T-helper 2 cell treated with Interferon-gamma antibody and Interleukin-4, amounts not matched to agents 100 ng/mL and 5 ng/mL, for 36 hours (primary cell): ENCODE measurements at regions not wholly inside any gene's neighbourhood (a gene's known extent, or its start where the extent isn't known, plus 50 kb on each side); places are given as distances from the start of the nearest gene placed in this dataset.
"Not testable (repeated sequence)": the region's sequence is repeated elsewhere in the genome, so short reads cannot be mapped to it uniquely, and the experiment has no call there.

ENCODE experiments used
- intact Hi-C: fragments of 100-400 bp; cut with micrococcal nuclease; formaldehyde crosslinking; loops from one replicate; pipeline ENCODE4 v1.15.1; 2023

DNA sequence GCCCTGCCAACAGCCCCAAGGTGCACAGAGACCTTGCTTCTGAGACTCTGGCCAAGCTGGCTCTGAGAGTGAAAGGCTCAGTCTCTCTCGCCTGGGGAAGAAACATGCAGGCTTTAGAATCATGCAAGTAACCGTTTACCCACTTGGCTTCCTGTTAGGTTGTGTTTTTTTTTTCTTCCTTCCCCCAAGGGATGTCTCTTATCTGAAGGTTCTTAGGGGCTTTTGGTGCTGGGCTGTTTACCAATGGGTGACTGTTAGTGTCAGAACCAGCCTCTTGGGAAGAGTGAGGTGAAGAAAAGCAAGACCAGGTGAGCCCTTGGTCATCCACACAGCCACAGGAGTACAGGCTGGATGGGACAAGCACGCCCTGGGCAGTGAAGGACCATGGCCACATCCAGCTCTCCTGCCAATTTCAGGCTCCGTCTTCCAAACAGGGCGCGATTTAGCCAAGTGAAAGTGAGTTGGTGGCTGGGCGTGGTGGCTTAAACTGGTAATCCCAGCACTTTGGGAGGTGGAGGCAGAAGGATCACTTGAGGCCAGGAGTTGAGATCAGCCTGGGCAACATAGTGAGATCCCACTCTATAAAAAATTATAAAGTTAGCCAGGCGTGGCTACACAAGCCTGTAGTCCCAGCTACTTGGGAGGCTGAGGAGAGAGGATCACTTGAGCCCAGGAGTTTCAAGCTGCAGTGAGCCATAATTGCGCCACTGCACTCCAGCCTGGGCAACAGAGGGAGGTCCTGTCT is 76.3 kb upstream of the CUX1 start:
- intact Hi-C loops = loop anchor here (5.0 kb wide), 1 partner anchor 54 kb away; no protein-coding TSS in a partner anchor

- intact Hi-C loops = loop anchor here (1.0 to 5.0 kb wide), 3 partner anchors 56 to 113 kb away; no protein-coding TSS in a partner anchor
Observed at GRCh38 chr7:101743241-101743994, 74.0 kb upstream of the CUX1 start.

DNA sequence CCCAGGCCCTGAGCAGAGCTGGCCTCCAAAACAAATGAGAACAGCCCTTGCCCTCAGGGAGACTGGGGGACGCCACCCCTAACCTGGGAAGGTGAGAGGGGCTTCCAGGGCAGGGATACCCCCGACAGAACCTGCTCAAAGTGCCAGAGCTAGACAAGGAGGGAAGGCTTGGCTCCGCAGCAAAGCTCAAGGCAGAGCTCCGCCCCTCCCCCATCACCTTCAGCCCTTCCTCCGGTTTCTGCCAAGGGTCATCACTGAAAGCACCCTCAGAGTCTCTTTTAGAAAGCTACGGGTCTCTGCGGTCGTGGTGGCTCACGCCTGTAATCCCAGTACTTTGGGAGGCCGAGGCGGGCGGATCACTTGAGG is 73.4 kb upstream of the CUX1 start:
- intact Hi-C loops = loop anchor here (1.0 to 5.0 kb wide), 3 partner anchors 57 to 113 kb away; no protein-coding TSS in a partner anchor

DNA sequence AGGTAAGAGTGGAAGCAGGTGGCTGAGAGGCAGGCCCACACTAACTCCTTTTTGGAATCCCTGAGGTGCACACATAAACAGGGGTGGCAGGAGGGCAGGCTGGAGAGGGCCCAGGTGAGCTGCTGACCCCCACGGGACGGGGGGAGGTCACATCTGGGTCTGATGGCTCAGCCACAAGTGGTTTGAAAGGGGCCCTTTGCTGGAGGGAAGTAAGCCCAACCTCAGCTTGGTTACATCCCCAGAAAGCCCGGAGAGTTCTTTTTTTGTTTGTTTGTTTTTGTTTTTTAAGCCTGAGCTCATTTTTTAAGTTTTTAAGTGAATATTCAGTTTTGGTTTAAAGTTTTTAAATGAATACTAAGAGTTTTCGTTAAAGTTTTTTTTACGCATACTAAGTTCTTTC is 72.8 kb upstream of the CUX1 start:
- intact Hi-C loops = loop anchor here (5.0 kb wide), 1 partner anchor 57 kb away; no protein-coding TSS in a partner anchor

GRCh38 chr7:101746314-101746713 is 71.1 kb upstream of the CUX1 start:
- intact Hi-C loops = no loop called here

DNA sequence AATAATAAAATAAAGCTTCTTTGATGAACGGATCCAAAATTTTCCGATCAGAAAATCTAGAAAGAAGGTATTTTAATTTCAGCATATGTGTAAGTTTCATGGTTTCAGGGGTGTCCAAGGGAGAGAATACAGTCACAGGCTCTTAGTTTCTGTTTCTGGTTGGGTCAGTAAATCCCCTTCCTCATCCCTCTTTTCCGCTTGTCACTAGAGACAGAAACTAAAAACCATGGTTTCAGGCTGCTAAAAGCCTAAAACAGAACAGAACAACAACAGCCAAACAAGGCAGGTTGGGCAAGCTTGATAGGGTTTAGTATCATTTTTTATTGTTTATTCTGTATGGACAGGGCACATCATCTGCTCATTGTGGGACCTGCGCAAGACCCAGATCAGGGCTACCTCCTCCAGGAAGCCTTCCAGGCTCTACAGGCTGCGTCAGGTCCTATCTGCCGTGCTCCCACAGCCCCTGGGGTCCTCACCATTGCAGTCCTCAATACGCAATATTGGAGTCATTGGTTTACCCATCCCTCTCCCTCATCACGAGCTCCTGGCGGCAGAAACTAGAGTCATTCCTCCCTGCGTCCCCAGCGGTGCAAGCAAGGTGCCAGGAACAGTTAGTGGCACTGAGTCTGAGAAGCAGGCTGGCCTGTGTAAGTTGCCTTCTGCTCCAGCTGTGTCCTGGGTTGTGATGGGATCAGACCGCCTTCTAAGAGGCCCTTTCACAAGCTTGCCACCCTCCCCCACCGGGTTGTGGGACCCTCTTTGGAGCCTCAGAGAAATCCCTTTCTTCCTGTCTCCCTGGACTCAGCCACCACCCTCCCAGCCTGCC is 70.2 kb upstream of the CUX1 start:
- intact Hi-C loops = no loop called here

DNA sequence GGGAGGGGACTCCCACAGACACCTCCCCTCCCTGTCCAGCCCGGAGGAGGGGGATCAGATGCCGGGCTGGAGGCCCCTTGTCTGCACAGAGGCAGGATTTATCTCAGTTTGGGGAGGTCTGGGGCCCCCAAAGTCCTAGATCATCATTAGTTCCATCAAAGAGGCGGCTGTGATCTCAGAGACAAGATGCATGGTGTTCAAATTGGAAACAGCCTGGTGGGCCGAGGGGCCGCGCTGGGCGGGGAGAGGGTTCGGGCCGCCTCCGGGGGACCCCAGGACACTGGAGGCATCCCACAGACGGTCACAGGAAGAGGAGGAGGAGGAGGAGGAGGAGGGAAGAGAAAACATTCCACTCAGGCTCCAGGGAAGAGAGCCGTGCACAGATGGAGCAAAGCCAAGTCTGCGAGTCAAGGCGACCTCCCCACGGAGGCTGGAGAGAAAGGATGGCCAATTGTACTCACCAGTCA is 69.5 kb upstream of the CUX1 start:
- intact Hi-C loops = no loop called here

- intact Hi-C loops = no loop called here
Observed at GRCh38 chr7:101749891-101750290, 67.5 kb upstream of the CUX1 start.

GRCh38 chr7:101753316-101753715 is 64.1 kb upstream of the CUX1 start:
- intact Hi-C loops = no loop called here

- intact Hi-C loops = no loop called here
Observed at GRCh38 chr7:101754424-101755159, 62.8 kb upstream of the CUX1 start.

GRCh38 chr7:101757879-101758278 is 59.5 kb upstream of the CUX1 start:
- intact Hi-C loops = no loop called here

- intact Hi-C loops = not testable (repeated sequence)
Observed at GRCh38 chr7:101758519-101758918, 58.9 kb upstream of the CUX1 start.

DNA sequence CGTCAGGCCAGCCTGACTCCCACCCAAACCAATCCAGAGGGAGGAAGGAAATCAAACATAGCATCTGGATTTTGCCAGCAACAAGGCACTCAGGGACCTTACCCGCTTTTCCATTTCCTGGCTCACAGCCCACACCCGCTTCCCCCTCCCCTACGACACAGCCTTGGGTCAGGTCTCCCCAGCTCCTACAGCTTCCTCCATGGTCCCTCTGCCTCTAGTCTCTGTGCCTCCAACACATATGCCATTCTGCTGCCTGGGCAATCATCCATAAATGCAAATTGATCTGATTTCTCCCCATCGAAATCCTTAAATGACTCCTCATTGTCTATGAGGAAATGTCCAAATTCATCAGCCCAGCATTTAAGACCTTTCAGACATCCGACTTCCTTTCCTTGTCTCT is 53.2 kb upstream of the CUX1 start:
- intact Hi-C loops = no loop called here

GRCh38 chr7:101767544-101767943 is 49.9 kb upstream of the CUX1 start:
- intact Hi-C loops = no loop called here
